GM18502 (cell line): ENCODE measurements at regions not wholly inside any gene's neighbourhood (a gene's known extent, or its start where the extent isn't known, plus 50 kb on each side); places are given as distances from the start of the nearest gene placed in this dataset.

Experiments used
- ATAC-seq: cut with Tn5 transposase; IDR thresholded peaks from one replicate; pipeline ENCODE4 v1.9.1; 2021; ENCODE audit warnings: mild to moderate bottlenecking; ENCODE audit not compliant: unreplicated experiment, poor library complexity

- no peak for ATAC-seq
Observed at GRCh38 chr15:94829887-94830884, 598.8 kb downstream of the MCTP2 start.

GRCh38 chr15:94834000-94834399 is 602.6 kb downstream of the MCTP2 start:
- no peak for ATAC-seq

GRCh38 chr15:94834494-94834893 is 603.1 kb downstream of the MCTP2 start:
- no peak for ATAC-seq

- no peak for ATAC-seq
Observed at GRCh38 chr15:94838281-94838680, 606.9 kb downstream of the MCTP2 start.

- ATAC-seq = no peak
Observed at GRCh38 chr15:94840794-94841783, 609.7 kb downstream of the MCTP2 start.

- no peak for ATAC-seq
Observed at GRCh38 chr15:94843060-94843459, 611.7 kb downstream of the MCTP2 start.

GRCh38 chr15:94844198-94844537 is 612.8 kb downstream of the MCTP2 start:
- no peak for ATAC-seq

- no peak for ATAC-seq
Observed at GRCh38 chr15:94844538-94845389, 613.4 kb downstream of the MCTP2 start.

GRCh38 chr15:94845390-94845716 is 614.0 kb downstream of the MCTP2 start:
- ATAC-seq = no peak

- no peak for ATAC-seq
Observed at GRCh38 chr15:94847325-94847724, 616.0 kb downstream of the MCTP2 start.

- ATAC-seq = no peak
Observed at GRCh38 chr15:94848054-94848453, 616.7 kb downstream of the MCTP2 start.

- no peak for ATAC-seq
Observed at GRCh38 chr15:94855018-94855408, 623.7 kb downstream of the MCTP2 start.

GRCh38 chr15:94855409-94856266 is 624.3 kb downstream of the MCTP2 start:
- no peak for ATAC-seq

GRCh38 chr15:94856267-94856854 is 625.0 kb downstream of the MCTP2 start:
- no peak for ATAC-seq

GRCh38 chr15:94857466-94857865 is 626.1 kb downstream of the MCTP2 start:
- no peak for ATAC-seq

- no peak for ATAC-seq
Observed at GRCh38 chr15:94858011-94858410, 626.6 kb downstream of the MCTP2 start.

- no peak for ATAC-seq
Observed at GRCh38 chr15:94858449-94858848, 627.1 kb downstream of the MCTP2 start.

GRCh38 chr15:94858920-94859319 is 627.6 kb downstream of the MCTP2 start:
- ATAC-seq = no peak

GRCh38 chr15:94864600-94864999 is 633.2 kb downstream of the MCTP2 start:
- ATAC-seq = no peak
